ENCODE measurements at regions not wholly inside any gene's neighbourhood (a gene's known extent, or its start where the extent isn't known, plus 50 kb on each side); places are given as distances from the start of the nearest gene placed in this dataset.
"Not testable (repeated sequence)": the region's sequence is repeated elsewhere in the genome, so short reads cannot be mapped to it uniquely, and the experiment has no call there.

DNA sequence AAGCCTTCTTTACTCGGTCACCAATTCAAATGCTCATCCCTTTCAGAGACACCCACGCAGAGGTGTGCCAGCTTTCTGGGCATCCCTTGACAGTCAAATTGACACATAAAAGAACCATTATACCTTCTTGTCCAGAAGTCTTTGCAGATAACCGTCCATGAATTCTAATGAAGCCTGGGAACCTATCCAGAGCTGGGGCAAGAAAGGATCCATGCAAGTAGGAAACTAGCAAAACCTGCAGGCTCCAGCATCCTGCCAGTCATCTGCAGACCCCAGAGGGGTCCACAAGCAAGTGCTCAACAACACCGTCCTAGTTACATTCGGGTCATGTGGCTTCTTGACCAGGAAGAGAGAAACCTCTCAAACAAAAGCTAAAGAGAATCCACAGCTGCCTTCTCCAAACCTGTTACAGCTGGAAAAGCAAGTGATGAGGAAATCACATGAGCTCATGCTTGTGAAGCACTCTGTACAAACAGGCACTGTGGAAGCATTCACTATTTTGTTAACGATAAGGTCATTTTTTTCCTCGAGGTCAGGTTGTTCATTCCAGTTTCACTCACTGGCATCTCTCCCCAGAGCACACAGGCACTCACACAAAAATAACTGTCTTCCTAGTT, 80.2 kb upstream of the DMRT1 start:
- intact Hi-C loops (cut with micrococcal nuclease), result loop anchor here (5.0 kb wide), 1 partner anchor 149 kb away; no protein-coding TSS in a partner anchor
- ATAC-seq, result peak; percentile 39
- DNase-seq, result no peak

DNA sequence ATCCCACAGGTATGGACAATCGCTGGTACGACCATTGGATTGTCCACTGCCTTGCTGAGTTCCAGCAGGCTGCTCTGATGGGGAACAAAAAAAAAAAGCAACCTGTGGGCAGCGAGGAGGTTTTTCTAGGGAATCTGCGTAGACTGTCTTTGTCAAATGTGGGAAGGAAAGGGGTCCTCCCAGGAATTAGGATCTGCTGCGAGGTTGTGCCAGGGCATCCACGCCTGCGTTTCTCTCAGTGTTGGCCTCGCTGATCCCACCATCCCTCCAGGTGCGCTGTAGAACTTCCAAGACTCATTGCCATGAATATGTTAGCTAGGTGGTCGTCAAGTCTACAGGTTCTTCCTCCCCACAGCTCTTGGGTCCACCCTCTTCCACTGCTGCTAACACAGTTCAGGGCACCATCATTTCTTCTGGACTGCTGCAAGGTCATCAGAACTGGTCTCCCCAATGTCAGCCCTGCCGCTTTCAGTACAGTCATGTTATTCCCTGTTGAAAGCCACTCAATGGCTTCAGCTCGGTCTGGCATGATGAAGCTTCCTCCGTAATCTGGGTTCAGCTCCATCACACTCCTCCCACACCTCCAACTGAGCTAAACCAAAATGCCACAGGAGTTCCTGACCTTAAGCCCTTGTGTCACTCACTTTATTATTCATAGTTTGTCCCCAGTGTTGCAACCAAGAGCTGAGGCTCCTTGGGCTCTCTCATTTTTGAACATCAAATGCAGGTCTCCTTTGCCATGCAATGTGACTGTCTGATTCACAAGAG, 79.5 kb upstream of the DMRT1 start:
- DNase-seq (no peak), ATAC-seq (no peak)
- intact Hi-C loops (cut with micrococcal nuclease), result loop anchor here (5.0 kb wide), 1 partner anchor 150 kb away; no protein-coding TSS in a partner anchor

DNA sequence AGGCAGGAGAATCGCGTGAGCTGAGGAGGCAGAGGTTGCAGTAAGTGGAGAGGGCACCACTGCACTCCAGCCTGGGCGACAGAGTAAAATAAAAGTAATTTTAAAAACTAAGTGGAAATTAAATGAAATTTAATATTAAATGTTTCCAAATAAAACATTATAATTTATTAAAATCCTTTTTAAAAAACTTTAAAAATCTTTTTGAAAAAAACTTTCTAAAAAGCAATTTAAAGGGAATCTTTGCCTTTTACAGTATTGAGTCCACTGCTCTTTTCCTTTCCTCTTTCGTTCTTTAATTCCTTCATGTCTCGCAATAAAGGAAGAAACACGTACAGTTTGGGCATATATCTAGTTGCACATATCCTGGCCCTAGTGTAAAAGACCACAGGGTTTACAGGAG, 77.8 kb upstream of the DMRT1 start:
- ATAC-seq (no peak), DNase-seq (no peak)
- intact Hi-C loops (cut with micrococcal nuclease), result loop anchor here (5.0 kb wide), 1 partner anchor 151 kb away; no protein-coding TSS in a partner anchor

DNA sequence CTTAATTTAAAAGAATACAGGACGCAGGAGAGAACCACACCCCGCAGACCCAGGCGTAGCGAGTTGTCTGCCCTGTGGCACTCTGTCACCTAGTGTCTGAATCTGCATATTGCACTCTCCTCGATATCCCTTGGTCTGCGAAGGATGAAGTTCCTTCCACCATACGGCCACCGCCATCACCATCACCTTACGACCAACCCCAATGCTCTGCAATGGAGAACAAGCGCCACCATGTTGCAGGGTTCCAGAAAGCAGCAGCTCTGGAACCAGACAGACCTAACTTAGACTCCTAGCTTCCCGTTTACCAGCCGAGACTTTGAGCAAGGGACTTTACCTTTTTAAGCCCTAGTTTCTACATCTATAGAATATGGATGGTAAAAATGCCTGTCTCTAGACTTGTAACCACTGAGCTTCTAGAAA, 77.4 kb upstream of the DMRT1 start:
- peak; percentile 71 for DNase-seq
- intact Hi-C loops (cut with micrococcal nuclease), result loop anchor here (5.0 kb wide), 1 partner anchor 152 kb away; no protein-coding TSS in a partner anchor
- peak; percentile 96 for ATAC-seq

DNA sequence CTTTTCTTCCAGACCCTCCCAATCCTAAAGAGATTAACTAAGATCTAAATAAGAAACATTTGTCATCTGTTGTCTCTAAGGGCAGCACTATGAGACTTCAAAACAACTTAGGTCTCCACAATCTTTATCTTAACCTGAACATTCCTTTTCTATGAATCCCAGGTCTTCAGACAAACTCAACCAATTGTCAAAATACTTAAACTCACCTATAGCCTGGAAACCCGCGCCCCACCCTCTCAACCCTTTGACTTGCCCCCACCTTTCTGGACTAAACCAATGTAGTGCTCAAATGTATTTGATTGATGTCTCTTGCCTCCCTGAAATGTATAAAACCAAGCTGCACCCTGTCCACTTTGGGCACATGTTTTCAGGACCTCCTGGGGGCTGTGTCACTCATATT, 76.5 kb upstream of the DMRT1 start:
- ATAC-seq (no peak), DNase-seq (no peak)
- intact Hi-C loops (cut with micrococcal nuclease), result loop anchor here (5.0 kb wide), 1 partner anchor 153 kb away; no protein-coding TSS in a partner anchor

DNA sequence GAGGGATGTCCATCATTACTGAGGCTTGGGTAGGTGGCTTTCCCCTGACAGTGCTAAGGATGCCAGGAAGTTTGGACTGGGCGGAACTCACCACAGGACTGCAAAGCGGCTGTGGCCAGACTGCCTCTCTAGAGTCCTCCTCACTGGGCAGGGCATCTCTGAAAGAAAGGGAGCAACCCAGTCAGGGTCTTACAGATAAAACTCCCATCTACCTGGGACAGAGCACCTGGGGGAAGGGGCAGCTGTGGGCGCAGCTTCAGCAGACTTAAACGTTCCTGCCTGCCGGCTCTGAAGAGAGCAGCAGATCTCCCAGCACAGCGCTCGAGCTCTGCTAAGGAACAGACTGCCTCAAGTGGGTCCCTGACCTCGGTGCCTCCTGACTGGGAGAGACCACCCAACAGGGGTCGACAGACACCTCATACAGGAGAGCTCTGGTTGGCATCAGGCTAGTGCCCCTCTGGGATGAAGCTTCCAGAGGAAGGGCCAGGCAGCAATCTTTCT, 74.4 kb upstream of the DMRT1 start:
- ATAC-seq; intact Hi-C loops (cut with micrococcal nuclease); DNase-seq: not testable (repeated sequence)

DNA sequence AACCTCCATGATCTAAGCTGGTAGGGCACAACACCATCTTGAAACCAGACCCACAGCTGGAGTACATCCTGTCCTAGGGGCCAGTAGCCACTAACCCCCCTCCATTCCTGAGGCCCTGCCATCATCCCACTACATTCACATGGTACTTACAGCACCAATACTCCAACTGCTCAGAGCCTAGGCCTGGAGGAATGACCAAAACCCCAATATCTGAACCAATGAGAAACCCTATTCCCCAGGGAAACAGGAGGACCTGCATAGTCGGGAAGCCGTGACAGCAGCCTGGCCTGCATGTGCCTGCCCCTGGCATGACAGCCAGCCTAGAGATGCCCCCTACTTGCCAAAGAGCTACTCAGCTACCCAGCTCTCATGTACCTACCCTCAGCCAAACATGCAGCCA, 65.4 kb upstream of the DMRT1 start:
- DNase-seq (no peak), ATAC-seq (no peak)
- intact Hi-C loops (cut with micrococcal nuclease), result no loop called here

DNA sequence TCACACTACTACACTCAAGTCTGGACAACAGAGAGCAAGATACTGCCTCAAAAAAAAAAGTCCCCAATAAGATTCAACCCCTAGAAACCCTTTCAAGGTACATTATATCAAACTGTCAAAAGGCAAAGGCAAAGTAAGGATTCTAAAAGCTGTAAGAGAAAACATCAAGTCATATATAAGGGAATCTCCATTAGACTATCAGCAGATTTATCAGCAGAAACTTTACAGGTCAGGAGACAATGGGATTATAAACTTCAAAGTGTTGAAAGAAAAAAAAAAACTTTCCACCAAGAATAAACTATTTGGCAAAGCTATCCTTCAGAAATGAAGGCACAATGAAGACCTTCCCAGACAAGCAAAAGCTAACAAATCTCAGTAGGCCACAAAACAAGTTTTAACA, 63.5 kb upstream of the DMRT1 start:
- intact Hi-C loops (cut with micrococcal nuclease), result no loop called here
- no peak for DNase-seq
- ATAC-seq, result no peak

DNA sequence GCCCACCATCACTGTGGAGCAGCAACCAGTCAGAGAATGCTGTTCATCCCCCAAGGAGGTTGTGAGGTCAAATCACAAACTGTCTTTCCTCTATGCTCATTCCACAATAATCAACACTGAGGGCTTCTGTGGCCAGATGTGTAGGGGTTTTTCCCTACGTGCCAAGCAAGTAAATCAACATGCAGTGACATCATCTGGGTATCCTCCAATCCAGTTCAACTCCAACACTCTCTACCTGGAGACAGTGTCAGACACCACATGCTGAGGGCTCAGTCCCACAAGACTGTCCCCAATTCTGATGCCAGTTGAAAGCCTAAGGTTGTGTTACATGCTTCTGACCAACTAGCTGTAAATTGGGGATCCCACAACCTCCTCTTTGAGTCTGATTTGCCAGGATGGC, 57.3 kb upstream of the DMRT1 start:
- DNase-seq (no peak), ATAC-seq (no peak)
- intact Hi-C loops (cut with micrococcal nuclease), result no loop called here

DNA sequence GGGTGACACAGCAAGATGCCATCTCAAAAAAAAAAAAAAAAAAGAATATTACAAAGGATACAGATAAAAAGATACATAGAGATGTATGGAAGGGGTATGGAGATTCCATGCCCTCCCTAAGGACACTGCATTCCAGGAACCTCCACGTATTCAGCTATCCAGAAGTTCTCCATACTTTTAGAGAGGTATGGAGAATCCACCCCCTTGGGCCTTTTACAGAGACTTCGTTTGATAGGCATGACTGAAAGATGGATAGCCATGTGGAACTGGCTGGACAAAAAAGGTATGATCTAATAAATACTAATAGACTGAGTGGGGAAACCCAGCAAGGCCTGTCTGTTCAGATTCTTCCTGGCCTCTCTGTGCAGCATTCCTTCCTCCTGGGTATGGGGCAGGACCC, 56.6 kb upstream of the DMRT1 start:
- intact Hi-C loops (cut with micrococcal nuclease), result no loop called here
- DNase-seq, result no peak
- no peak for ATAC-seq

DNA sequence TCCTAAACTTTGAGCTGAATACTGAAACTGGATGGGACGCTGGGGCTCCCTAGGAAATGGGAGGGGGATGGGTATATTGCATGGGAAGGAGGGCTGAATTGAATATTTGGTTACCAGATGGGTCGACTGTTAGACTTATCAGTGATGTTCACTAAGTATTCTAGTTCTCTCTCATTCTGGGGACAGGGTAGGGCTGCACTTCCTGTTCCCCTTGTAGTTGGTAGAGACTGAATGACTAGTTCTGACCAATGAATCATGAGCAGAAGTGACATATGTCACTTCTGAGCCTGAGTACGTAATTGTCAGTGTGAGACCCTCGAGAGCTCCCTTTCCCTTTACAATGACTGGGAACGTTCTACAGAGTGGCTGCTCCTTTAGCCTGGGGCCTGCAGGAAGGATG, 55.5 kb upstream of the DMRT1 start:
- ATAC-seq, result no peak
- DNase-seq, result no peak
- intact Hi-C loops (cut with micrococcal nuclease), result no loop called here

DNA sequence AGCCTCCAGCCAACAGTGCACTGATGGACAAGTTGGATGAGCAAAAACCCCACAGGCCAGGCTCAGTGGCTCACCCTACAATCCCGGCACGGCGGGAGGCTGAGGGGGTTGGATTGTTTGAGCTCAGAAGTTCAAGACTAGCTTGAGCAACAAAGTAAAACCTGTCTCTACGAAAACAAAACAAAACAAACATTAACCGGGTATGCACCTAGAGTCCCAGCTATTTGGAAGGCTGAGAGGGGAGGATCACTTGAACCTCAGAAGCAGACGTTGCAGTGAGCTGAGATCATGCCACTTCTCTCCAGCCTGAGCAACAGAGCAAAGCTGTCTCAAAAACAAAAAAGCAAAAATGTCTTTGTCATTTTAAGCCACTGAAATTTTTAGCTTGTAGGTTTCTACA, 55.1 kb upstream of the DMRT1 start:
- intact Hi-C loops (cut with micrococcal nuclease), result no loop called here
- no peak for DNase-seq
- no peak for ATAC-seq

DNA sequence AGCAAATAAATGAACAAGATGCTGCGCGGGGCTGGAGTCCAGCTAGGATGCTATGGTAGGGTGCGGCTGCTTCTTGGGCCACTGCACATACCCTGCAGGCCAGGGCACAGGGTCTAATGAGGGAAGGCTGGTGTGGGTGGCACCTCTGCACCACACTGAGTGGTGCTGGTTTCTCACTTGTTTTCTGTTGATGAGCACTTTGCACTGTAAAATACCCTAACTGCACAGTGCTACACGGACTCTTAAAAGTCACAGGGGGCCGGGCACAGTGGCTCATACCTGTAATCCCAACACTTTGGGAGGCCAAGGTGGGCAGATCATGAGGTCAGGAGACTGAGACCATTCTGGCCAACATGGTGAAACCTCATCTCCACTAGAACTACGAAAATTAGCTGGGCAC, 52.7 kb upstream of the DMRT1 start:
- intact Hi-C loops (cut with micrococcal nuclease), result no loop called here
- no peak for ATAC-seq
- no peak for DNase-seq

Measured in left ventricle myocardium superior (tissue), 1 donor.